ENCODE measurements at regions not wholly inside any gene's neighbourhood (a gene's known extent, or its start where the extent isn't known, plus 50 kb on each side); places are given as distances from the start of the nearest gene placed in this dataset.

GRCh38 chr14:77985211-77985615, 185.0 kb upstream of the NRXN3 start:
- H3K4me1 ChIP-seq = peaks cover 7% of the 10 kb centered on the region
- no peaks in the 10 kb centered on the region for H3K9me3 ChIP-seq (replicated peaks)
- H3K36me3 ChIP-seq = no peaks in the 10 kb centered on the region
- intact Hi-C loops (cut with micrococcal nuclease) = no loop called here
- H3K4me3 ChIP-seq = no peak overlapping the region
- H3K27ac ChIP-seq (replicated peaks) = no peak overlapping the region
- H3K27me3 ChIP-seq (ENCODE audit: low read depth) = peaks cover 25% of the 10 kb centered on the region
- DNase-seq = no peak
- no peak for TF ChIP-seq CTCF (IDR thresholded peaks at IDR 0.05; ENCODE audit: borderline replicate concordance)

DNA sequence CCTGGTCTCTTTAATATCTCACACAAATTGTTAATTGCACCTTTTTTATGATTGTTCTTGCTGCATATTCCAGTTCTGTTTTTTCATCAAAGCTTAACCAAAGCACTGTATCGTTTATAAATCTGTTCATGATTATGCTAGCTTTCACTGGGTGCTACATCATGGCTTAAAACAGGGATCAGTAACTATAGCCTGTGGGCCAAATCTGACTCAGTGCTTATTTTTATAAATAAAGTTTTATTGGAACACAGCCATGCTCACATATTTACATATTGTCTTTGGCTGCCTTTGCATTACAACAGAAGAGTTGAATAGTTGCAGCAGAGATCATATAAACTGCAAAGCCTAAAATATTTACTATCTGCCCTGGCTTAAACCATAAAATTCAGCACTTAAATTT, 183.4 kb upstream of the NRXN3 start:
- no peaks in the 10 kb centered on the region for H3K9me3 ChIP-seq (replicated peaks)
- TF ChIP-seq CTCF (IDR thresholded peaks at IDR 0.05; ENCODE audit: borderline replicate concordance) = no peak
- intact Hi-C loops (cut with micrococcal nuclease) = no loop called here
- no peak overlapping the region for H3K4me3 ChIP-seq
- H3K36me3 ChIP-seq = no peaks in the 10 kb centered on the region
- no peaks in the 10 kb centered on the region for H3K4me1 ChIP-seq
- peaks cover 10% of the 10 kb centered on the region for H3K27me3 ChIP-seq (ENCODE audit: low read depth)
- no peak for DNase-seq
- H3K27ac ChIP-seq (replicated peaks) = no peak overlapping the region

DNA sequence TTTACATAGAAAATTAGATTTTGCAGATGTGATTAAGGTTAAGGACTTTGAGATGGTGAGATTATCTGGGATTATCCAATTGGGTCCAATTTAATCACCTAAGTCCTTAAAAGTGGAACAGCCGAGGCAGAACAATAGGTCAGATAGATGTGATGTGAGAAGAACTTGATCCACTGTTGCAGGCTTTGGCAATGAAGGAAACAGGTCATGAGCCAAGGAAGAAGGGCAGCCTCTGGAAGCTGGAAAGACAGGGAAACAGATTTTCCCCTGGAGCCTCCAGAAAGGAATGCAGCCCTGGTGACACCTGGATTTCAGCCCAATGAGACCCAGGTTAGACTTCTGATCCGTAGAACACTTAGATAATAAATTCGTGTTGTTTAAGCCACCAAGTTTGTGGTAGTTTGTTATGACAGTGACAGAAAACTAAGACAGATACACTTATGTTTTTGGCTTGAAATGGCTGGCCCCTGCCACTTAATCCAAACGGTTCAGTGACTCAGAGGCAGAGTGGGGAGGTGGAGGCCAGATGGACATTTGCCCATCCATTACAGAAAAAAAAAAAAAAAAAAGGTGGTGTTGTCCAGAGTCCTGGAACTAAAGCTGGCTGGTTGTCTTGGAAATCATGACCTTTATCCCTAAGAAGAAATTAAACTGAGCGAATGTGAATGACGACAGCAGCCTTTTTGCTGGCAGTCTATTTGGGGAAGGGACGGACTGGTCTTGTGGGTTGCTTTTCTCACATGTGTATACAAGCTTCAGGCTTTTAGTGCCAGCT, 181.9 kb upstream of the NRXN3 start:
- no peaks in the 10 kb centered on the region for H3K4me1 ChIP-seq
- no peaks in the 10 kb centered on the region for H3K9me3 ChIP-seq (replicated peaks)
- H3K27me3 ChIP-seq (ENCODE audit: low read depth) = no peaks in the 10 kb centered on the region
- no peak overlapping the region for H3K4me3 ChIP-seq
- intact Hi-C loops (cut with micrococcal nuclease) = no loop called here
- peak overlapping the region; percentile 45 for H3K27ac ChIP-seq (replicated peaks)
- no peak for TF ChIP-seq CTCF (IDR thresholded peaks at IDR 0.05; ENCODE audit: borderline replicate concordance)
- no peak for DNase-seq
- no peaks in the 10 kb centered on the region for H3K36me3 ChIP-seq

DNA sequence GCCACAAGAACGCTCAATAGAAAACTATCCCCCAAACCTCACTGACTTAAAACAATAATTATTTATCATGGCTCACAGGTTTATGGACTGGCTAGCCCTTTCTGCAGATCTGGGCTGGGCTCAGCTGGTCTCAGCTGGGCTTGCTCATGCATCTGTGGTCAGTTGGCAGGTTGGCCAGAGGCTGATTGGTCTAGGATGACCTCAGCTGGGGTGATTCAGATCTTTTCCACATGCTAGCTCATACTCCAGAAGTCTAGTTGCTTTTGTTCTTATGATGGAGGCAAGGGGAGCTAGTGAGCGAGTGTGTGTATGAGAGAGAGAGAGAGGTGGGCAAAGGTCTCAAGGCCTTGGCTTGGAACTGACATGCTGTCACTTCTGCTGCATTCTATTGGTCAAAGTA, 181.2 kb upstream of the NRXN3 start:
- H3K9me3 ChIP-seq (replicated peaks) = no peaks in the 10 kb centered on the region
- no peaks in the 10 kb centered on the region for H3K4me1 ChIP-seq
- H3K27ac ChIP-seq (replicated peaks) = peak overlapping the region; percentile 45
- TF ChIP-seq CTCF (IDR thresholded peaks at IDR 0.05; ENCODE audit: borderline replicate concordance) = no peak
- DNase-seq = peak; percentile 29
- no peaks in the 10 kb centered on the region for H3K27me3 ChIP-seq (ENCODE audit: low read depth)
- intact Hi-C loops (cut with micrococcal nuclease) = no loop called here
- H3K36me3 ChIP-seq = no peaks in the 10 kb centered on the region
- no peak overlapping the region for H3K4me3 ChIP-seq

- TF ChIP-seq CTCF (IDR thresholded peaks at IDR 0.05; ENCODE audit: borderline replicate concordance) = no peak
- intact Hi-C loops (cut with micrococcal nuclease) = no loop called here
- Histone ChIP-seq H3K27ac (replicated peaks) (peak overlapping the region; percentile 45), H3K4me3 (no peak overlapping the region), H3K9me3 (replicated peaks) (no peaks in the 10 kb centered on the region), H3K4me1 (no peaks in the 10 kb centered on the region), H3K36me3 (no peaks in the 10 kb centered on the region), H3K27me3 (ENCODE audit: low read depth) (no peaks in the 10 kb centered on the region)
- DNase-seq = peak; percentile 23
Measured at GRCh38 chr14:77989441-77989991, 180.7 kb upstream of the NRXN3 start.
